ENCODE measurements at regions not wholly inside any gene's neighbourhood (a gene's known extent, or its start where the extent isn't known, plus 50 kb on each side); places are given as distances from the start of the nearest gene placed in this dataset.
"Not testable (repeated sequence)": the region's sequence is repeated elsewhere in the genome, so short reads cannot be mapped to it uniquely, and the experiment has no call there.

DNA sequence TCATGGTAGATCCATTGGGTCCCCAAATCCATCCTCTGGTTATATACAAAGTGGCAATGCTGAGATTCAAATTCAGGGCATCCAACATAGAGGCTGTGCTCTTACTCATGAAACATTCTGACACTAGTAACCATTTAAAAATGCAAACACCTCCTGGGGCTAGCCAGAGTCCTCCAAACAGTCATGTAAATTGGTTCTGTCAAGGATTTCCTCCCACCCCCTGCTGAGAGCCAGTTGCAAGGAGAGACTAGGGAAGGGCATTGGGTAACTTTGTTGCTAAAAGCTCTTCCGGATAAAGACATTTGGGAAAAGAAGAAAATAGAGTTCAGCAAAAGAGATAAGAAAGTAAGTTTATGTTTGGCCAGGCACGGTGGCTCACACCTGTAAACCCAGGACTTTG, 58.3 kb downstream of the ART5 start:
- not testable (repeated sequence) for H3K27ac Mint-ChIP-seq (ENCODE audit: low read depth); H3K9me3 Mint-ChIP-seq; DNase-seq (ENCODE audit: low spot score in 2 of 2); ATAC-seq (replicated peaks; ENCODE audit: extremely low read depth, poor library complexity, severe bottlenecking); H3K4me3 Mint-ChIP-seq; H3K4me1 Mint-ChIP-seq; H3K36me3 Mint-ChIP-seq (ENCODE audit: insufficient read depth)
- peaks cover 64% of the 10 kb centered on the region for H3K27me3 Mint-ChIP-seq

- DNase-seq (ENCODE audit: low spot score in 2 of 2); H3K9me3 Mint-ChIP-seq; ATAC-seq (replicated peaks; ENCODE audit: extremely low read depth, poor library complexity, severe bottlenecking); H3K36me3 Mint-ChIP-seq (ENCODE audit: insufficient read depth); H3K27ac Mint-ChIP-seq (ENCODE audit: low read depth); H3K4me1 Mint-ChIP-seq: not testable (repeated sequence)
- Mint-ChIP-seq H3K27me3 (peaks cover 56% of the 10 kb centered on the region), H3K4me3 (peak overlapping the region; percentile 65)
Observed at GRCh38 chr11:3581389-3581725, 60.4 kb downstream of the ART5 start.

DNA sequence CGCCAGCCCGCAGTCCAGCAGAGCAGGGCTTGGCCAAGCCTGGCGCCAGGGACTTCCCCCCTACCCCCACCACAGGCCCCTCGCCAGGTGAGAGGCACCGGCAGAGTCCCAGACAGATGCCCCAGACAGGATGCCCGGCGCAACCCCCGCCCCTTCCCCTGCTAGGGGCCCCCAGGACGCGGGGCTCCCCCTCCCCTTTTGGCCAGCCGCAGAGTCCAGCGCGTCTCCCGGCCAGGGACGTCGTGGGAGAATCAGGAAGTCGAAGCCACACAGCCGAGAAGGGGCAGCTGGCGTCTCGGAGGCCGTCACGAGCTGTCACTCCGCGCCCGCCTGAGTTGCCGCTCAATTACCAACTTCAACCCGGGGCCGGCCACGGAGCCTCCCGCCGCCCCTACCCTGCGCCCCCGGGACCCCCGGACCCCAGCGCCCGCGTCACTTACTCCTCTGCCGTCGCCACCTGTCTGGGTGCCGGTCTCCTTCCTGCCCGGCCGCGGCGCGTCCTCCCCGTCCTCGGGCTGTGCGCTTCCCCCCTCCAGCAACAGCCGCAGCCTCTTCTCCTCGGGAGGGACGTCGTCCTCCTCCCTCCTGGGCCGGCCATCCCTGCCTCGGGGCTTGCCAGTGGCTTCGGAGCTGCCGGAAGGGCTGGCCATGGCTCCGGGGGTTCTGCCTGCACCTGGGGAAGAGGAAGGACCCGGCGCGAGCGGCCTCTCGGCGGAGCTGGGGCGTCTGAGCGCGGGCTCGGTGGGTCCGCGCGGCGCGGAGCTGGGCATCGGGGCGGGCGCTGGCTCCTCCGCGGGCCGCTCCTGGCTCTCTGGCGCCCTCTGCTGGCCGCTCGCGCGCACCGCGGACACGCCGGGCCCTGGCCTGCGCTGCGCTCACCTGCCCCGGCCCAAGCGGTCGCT, 61.1 kb downstream of the ART5 start:
- H3K27ac Mint-ChIP-seq (ENCODE audit: low read depth) = not testable (repeated sequence)
- peak; percentile 32 for ATAC-seq (replicated peaks; ENCODE audit: extremely low read depth, poor library complexity, severe bottlenecking)

DNA sequence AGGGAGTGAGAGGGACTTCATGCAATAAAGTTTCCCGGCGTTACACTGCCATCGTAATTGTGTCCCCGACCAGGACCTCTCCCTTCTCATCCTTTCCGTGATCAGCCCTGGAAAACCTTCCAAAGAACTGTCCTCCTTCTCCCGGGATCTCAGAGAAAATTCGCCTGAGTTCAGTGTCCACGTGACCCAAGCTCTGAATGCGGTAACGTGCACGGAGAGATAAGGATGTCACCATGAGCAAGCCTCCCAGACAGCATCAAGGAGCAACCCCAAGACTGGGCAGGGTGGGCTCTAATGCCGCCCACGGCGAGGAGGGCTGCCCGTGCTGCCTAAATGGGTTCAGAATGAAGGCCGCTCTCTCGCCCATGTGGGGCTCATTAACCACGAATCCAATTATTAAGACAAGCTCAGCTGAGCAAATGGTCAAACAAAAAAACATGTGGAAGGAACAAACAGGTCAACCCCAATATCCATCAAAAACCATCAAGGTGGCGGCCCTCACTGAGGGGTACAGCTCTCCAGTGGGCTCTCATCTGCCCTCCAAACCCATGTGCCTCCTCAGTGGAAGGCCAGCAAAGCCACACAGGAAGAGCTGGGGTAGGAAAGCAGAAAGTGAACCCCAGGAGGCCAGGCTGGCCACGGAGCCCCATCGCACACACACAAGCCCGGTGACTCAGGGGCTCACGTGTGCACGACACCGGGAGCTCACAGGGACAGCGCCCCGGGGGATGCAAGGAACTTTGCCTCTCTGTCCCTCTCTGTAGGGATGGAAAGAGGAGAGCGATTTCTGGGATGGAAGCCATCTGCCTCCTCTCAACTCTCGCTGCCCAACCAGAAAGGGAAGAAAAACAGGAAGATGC, 62.0 kb downstream of the ART5 start:
- H3K4me1 Mint-ChIP-seq; H3K9me3 Mint-ChIP-seq; H3K36me3 Mint-ChIP-seq (ENCODE audit: insufficient read depth); ATAC-seq (replicated peaks; ENCODE audit: extremely low read depth, poor library complexity, severe bottlenecking); DNase-seq (ENCODE audit: low spot score in 2 of 2): not testable (repeated sequence)
- Mint-ChIP-seq H3K27me3 (peaks cover 64% of the 10 kb centered on the region), H3K27ac (ENCODE audit: low read depth) (peak overlapping the region; percentile 35), H3K4me3 (peak overlapping the region; percentile 65)

More for the DNA sequence above, 61.1 kb downstream of the ART5 start:
- H3K4me1 Mint-ChIP-seq; H3K9me3 Mint-ChIP-seq; H3K36me3 Mint-ChIP-seq (ENCODE audit: insufficient read depth): not testable (repeated sequence)
- peak; percentile 36 to 62 for DNase-seq (ENCODE audit: low spot score in 2 of 2)
- peaks cover 61% of the 10 kb centered on the region for H3K27me3 Mint-ChIP-seq
- H3K4me3 Mint-ChIP-seq = peak overlapping the region; percentile 65

- H3K27me3 Mint-ChIP-seq = peaks cover 30% of the 10 kb centered on the region
- H3K9me3 Mint-ChIP-seq; H3K36me3 Mint-ChIP-seq (ENCODE audit: insufficient read depth); H3K4me3 Mint-ChIP-seq; ATAC-seq (replicated peaks; ENCODE audit: extremely low read depth, poor library complexity, severe bottlenecking); H3K27ac Mint-ChIP-seq (ENCODE audit: low read depth); DNase-seq (ENCODE audit: low spot score in 2 of 2); H3K4me1 Mint-ChIP-seq: not testable (repeated sequence)
Observed at GRCh38 chr11:3576066-3576604, 65.7 kb downstream of the ART5 start.

DNA sequence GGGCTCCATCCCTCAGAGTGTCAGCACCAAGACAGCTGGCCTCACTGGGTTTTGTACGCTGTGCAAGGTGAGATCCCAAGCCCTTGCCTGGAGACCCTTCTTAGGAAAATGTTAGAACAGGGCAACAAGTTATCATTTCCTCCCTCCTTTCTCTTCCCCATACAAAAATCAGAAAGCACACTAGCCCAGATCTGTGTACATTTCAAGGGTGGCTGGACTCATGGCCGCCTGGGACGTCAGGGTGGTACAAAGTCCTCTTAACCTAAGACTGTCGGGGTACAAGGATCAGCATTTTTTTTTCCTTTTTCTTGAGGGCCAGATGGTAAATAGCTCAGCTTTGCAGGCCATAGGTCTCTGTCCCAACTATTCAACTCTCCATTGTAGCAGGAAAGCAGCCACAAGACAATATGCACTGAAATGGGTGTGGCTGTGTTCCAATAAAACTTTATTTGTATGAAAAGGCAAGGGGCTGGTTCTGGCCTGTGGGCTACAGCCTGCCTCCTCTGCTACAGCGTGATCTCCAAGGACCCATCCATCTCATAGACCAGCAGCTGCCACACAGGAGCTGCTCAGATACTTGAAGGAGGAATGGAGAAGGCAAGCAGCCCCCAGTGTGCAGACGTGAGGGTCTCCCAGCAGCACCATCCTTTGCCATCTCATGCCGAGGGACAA, 68.7 kb downstream of the ART5 start:
- not testable (repeated sequence) for DNase-seq (ENCODE audit: low spot score in 2 of 2); H3K4me1 Mint-ChIP-seq

GRCh38 chr11:3571752-3572151, 70.0 kb downstream of the ART5 start:
- H3K27ac Mint-ChIP-seq (ENCODE audit: low read depth); H3K9me3 Mint-ChIP-seq; DNase-seq (ENCODE audit: low spot score in 2 of 2); H3K4me1 Mint-ChIP-seq; H3K4me3 Mint-ChIP-seq; ATAC-seq (replicated peaks; ENCODE audit: extremely low read depth, poor library complexity, severe bottlenecking); H3K36me3 Mint-ChIP-seq (ENCODE audit: insufficient read depth): not testable (repeated sequence)
- H3K27me3 Mint-ChIP-seq = peaks cover 16% of the 10 kb centered on the region

More for the DNA sequence above, 68.7 kb downstream of the ART5 start:
- H3K27me3 Mint-ChIP-seq = peaks cover 16% of the 10 kb centered on the region
- not testable (repeated sequence) for ATAC-seq (replicated peaks; ENCODE audit: extremely low read depth, poor library complexity, severe bottlenecking); H3K9me3 Mint-ChIP-seq; H3K27ac Mint-ChIP-seq (ENCODE audit: low read depth); H3K4me3 Mint-ChIP-seq; H3K36me3 Mint-ChIP-seq (ENCODE audit: insufficient read depth)

DNA sequence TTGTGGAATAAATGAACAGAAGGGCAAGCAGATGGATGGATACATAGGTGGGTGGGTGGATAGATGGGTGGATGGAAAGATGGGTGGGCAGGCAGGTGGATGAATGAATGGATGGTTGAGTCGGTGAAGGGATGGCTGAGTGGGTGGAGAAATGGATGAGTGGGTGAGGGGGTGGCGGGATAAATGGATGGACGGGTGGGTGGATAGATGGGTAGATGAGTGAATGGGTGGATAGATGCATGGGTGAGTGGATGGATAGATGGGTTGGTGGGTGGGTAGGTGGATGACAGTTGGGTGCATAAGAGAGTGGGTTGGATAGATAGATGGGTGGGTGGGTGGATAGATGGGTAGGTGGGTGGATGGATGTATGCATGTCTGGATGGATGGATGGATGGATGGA, 76.0 kb downstream of the ART5 start:
- not testable (repeated sequence) for DNase-seq (ENCODE audit: low spot score in 2 of 2); H3K9me3 Mint-ChIP-seq; H3K27ac Mint-ChIP-seq (ENCODE audit: low read depth); ATAC-seq (replicated peaks; ENCODE audit: extremely low read depth, poor library complexity, severe bottlenecking); H3K27me3 Mint-ChIP-seq; H3K4me1 Mint-ChIP-seq; H3K36me3 Mint-ChIP-seq (ENCODE audit: insufficient read depth); H3K4me3 Mint-ChIP-seq

DNA sequence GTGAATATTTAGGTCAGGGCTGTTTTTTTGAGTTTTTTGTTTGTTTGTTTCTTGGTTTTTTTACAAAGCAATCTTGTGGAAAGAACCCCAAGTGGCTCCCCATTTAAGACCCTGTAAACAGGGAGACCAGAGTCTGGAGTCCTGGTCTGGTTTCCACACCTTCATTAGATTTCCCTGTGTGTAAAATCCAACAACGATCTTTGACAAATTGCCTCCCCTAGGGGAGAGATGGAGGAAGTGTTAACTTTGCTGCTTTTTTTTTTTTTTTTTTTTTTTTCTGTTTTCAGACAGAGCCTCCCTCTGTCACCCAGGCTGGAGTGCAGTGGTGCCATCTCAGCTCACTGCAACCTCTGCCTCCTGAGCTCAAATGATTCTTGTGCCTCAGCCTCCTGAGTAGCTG, 77.4 kb downstream of the ART5 start:
- not testable (repeated sequence) for ATAC-seq (replicated peaks; ENCODE audit: extremely low read depth, poor library complexity, severe bottlenecking); H3K4me3 Mint-ChIP-seq; H3K27ac Mint-ChIP-seq (ENCODE audit: low read depth); H3K27me3 Mint-ChIP-seq; H3K4me1 Mint-ChIP-seq; H3K36me3 Mint-ChIP-seq (ENCODE audit: insufficient read depth); H3K9me3 Mint-ChIP-seq; DNase-seq (ENCODE audit: low spot score in 2 of 2)

GRCh38 chr11:3554621-3555020, 87.2 kb downstream of the ART5 start:
- not testable (repeated sequence) for H3K9me3 Mint-ChIP-seq; DNase-seq (ENCODE audit: low spot score in 2 of 2); ATAC-seq (replicated peaks; ENCODE audit: extremely low read depth, poor library complexity, severe bottlenecking); H3K36me3 Mint-ChIP-seq (ENCODE audit: insufficient read depth); H3K27ac Mint-ChIP-seq (ENCODE audit: low read depth); H3K4me1 Mint-ChIP-seq; H3K4me3 Mint-ChIP-seq
- H3K27me3 Mint-ChIP-seq = peaks cover 32% of the 10 kb centered on the region

- DNase-seq (ENCODE audit: low spot score in 2 of 2); H3K4me1 Mint-ChIP-seq; H3K9me3 Mint-ChIP-seq; H3K27ac Mint-ChIP-seq (ENCODE audit: low read depth); H3K36me3 Mint-ChIP-seq (ENCODE audit: insufficient read depth); ATAC-seq (replicated peaks; ENCODE audit: extremely low read depth, poor library complexity, severe bottlenecking): not testable (repeated sequence)
- peak overlapping the region; percentile 46 for H3K4me3 Mint-ChIP-seq
- H3K27me3 Mint-ChIP-seq = peaks cover 40% of the 10 kb centered on the region
Observed at GRCh38 chr11:3544990-3545389, 96.8 kb downstream of the ART5 start.

GRCh38 chr11:3538220-3538619, 103.6 kb downstream of the ART5 start:
- not testable (repeated sequence) for ATAC-seq (replicated peaks; ENCODE audit: extremely low read depth, poor library complexity, severe bottlenecking); H3K4me3 Mint-ChIP-seq; H3K27ac Mint-ChIP-seq (ENCODE audit: low read depth); H3K36me3 Mint-ChIP-seq (ENCODE audit: insufficient read depth); H3K4me1 Mint-ChIP-seq; DNase-seq (ENCODE audit: low spot score in 2 of 2)
- H3K9me3 Mint-ChIP-seq = peaks cover 11% of the 10 kb centered on the region
- H3K27me3 Mint-ChIP-seq = peaks cover 68% of the 10 kb centered on the region

All from central memory CD8-positive, alpha-beta T cell (primary cell).